ENCODE measurements at regions not wholly inside any gene's neighbourhood (a gene's known extent, or its start where the extent isn't known, plus 50 kb on each side); places are given as distances from the start of the nearest gene placed in this dataset.

GRCh38 chr1:219324629-219325367 lies 151.1 kb downstream of the LYPLAL1 start (continued):
- TF ChIP-seq ZNF692 (tag by site-specific recombination; IDR thresholded peaks at IDR 0.05) (peak; percentile 55; the same call in 1 of the 2 replicates), ZNF202 (tag by site-specific recombination; IDR thresholded peaks at IDR 0.05; ENCODE audit: borderline replicate concordance) (no peak), ZNF660 (tag by site-specific recombination; IDR thresholded peaks at IDR 0.05) (peak; percentile 94), ZNF664 (tag by site-specific recombination; IDR thresholded peaks at IDR 0.05) (no peak), GFI1B (tag by site-specific recombination; IDR thresholded peaks at IDR 0.05) (peak; percentile 90), ZNF174 (tag by site-specific recombination; IDR thresholded peaks at IDR 0.05) (peak; percentile 47; the same call in 1 of the 2 replicates), ZFP37 (tag by site-specific recombination; IDR thresholded peaks at IDR 0.05) (0 out of 2 replicates have a peak, but pooled peaks have one; percentile 45), ZBTB1 (tag by site-specific recombination; IDR thresholded peaks at IDR 0.05) (peak; percentile 98), ZNF394 (tag by site-specific recombination; IDR thresholded peaks at IDR 0.05; ENCODE audit: borderline replicate concordance) (peak; percentile 53; the same call in 1 of the 2 replicates), EGR2 (tag by site-specific recombination; IDR thresholded peaks at IDR 0.05; ENCODE audit: low read depth) (no peak), YY2 (tag by site-specific recombination; IDR thresholded peaks at IDR 0.05) (no peak), ZNF18 (tag by site-specific recombination; IDR thresholded peaks at IDR 0.05) (no peak), ZBTB17 (tag by site-specific recombination; IDR thresholded peaks at IDR 0.05) (0 out of 2 replicates have a peak, but pooled peaks have one; percentile 38), ZNF76 (tag by site-specific recombination; IDR thresholded peaks at IDR 0.05; ENCODE audit: borderline replicate concordance, low read depth) (no peak), IKZF3 (tag by site-specific recombination; IDR thresholded peaks at IDR 0.05) (peak; percentile 77), KLF10 (tag by site-specific recombination; IDR thresholded peaks at IDR 0.05) (peak; percentile 90), ZNF449 (tag by site-specific recombination; IDR thresholded peaks at IDR 0.05) (peak; percentile 35; the same call in 1 of the 2 replicates), ATF2 (tag by site-specific recombination; IDR thresholded peaks at IDR 0.05; ENCODE audit: low read depth) (peak; percentile 92), ZEB2 (tag by site-specific recombination; IDR thresholded peaks at IDR 0.05) (peak; percentile 93), ZNF549 (tag by site-specific recombination; IDR thresholded peaks at IDR 0.05) (0 out of 2 replicates have a peak, but pooled peaks have one; percentile 6), WT1 (tag by site-specific recombination; IDR thresholded peaks at IDR 0.05) (peak; percentile 97), SP3 (tag by site-specific recombination; IDR thresholded peaks at IDR 0.05) (peak; percentile 55; the same call in 1 of the 2 replicates), ZNF548 (tag by site-specific recombination; IDR thresholded peaks at IDR 0.05) (no peak)
- TF ChIP-seq, protein P1, sequence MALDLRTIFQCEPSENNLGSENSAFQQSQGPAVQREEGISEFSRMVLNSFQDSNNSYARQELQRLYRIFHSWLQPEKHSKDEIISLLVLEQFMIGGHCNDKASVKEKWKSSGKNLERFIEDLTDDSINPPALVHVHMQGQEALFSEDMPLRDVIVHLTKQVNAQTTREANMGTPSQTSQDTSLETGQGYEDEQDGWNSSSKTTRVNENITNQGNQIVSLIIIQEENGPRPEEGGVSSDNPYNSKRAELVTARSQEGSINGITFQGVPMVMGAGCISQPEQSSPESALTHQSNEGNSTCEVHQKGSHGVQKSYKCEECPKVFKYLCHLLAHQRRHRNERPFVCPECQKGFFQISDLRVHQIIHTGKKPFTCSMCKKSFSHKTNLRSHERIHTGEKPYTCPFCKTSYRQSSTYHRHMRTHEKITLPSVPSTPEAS (tag by site-specific recombination; IDR thresholded peaks at IDR 0.05), result no peak
- TF ChIP-seq, protein P2, sequence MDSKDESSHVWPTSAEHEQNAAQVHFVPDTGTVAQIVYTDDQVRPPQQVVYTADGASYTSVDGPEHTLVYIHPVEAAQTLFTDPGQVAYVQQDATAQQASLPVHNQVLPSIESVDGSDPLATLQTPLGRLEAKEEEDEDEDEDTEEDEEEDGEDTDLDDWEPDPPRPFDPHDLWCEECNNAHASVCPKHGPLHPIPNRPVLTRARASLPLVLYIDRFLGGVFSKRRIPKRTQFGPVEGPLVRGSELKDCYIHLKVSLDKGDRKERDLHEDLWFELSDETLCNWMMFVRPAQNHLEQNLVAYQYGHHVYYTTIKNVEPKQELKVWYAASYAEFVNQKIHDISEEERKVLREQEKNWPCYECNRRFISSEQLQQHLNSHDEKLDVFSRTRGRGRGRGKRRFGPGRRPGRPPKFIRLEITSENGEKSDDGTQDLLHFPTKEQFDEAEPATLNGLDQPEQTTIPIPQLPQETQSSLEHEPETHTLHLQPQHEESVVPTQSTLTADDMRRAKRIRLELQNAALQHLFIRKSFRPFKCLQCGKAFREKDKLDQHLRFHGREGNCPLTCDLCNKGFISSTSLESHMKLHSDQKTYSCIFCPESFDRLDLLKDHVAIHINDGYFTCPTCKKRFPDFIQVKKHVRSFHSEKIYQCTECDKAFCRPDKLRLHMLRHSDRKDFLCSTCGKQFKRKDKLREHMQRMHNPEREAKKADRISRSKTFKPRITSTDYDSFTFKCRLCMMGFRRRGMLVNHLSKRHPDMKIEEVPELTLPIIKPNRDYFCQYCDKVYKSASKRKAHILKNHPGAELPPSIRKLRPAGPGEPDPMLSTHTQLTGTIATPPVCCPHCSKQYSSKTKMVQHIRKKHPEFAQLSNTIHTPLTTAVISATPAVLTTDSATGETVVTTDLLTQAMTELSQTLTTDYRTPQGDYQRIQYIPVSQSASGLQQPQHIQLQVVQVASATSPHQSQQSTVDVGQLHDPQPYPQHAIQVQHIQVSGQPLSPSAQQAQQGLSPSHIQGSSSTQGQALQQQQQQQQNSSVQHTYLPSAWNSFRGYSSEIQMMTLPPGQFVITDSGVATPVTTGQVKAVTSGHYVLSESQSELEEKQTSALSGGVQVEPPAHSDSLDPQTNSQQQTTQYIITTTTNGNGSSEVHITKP (tag by site-specific recombination; IDR thresholded peaks at IDR 0.05), result peak; percentile 77
- TF ChIP-seq, protein P3, sequence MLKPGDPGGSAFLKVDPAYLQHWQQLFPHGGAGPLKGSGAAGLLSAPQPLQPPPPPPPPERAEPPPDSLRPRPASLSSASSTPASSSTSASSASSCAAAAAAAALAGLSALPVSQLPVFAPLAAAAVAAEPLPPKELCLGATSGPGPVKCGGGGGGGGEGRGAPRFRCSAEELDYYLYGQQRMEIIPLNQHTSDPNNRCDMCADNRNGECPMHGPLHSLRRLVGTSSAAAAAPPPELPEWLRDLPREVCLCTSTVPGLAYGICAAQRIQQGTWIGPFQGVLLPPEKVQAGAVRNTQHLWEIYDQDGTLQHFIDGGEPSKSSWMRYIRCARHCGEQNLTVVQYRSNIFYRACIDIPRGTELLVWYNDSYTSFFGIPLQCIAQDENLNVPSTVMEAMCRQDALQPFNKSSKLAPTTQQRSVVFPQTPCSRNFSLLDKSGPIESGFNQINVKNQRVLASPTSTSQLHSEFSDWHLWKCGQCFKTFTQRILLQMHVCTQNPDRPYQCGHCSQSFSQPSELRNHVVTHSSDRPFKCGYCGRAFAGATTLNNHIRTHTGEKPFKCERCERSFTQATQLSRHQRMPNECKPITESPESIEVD (tag by site-specific recombination; IDR thresholded peaks at IDR 0.05), result peak; percentile 82
